H1 (cell line): ENCODE measurements at regions not wholly inside any gene's neighbourhood (a gene's known extent, or its start where the extent isn't known, plus 50 kb on each side); places are given as distances from the start of the nearest gene placed in this dataset.

Experiments
- CTCF ChIA-PET: fragments of 300-600 bp; sonication (Branson Sonifier 250); formaldehyde crosslinking; loops from one replicate; lab custom pipeline; 2021; ENCODE audit not compliant: partially characterized antibody; lab: Charles Lee
- POLR2A ChIA-PET: fragments of 300-600 bp; sonication (Branson Sonifier 250); formaldehyde crosslinking; loops from one replicate; lab custom pipeline; 2021; ENCODE audit warnings: inconsistent platforms; ENCODE audit not compliant: partially characterized antibody; lab: Charles Lee
- DNase-seq, 2 experiments: peaks; one replicate each; pipeline versions ENCODE4 v3.0.0 to v3.0.0-alpha.2; 2010 to 2022; ENCODE audit warnings: low spot score in 2 of 2, low read depth in 1 of 2, mixed read lengths in 1 of 2
- FAIRE-seq: peaks from 2 replicates; lab custom pipeline; 2011; peaks lifted over from hg19 to GRCh38; lab: Jason Lieb, UNC
- H2AFZ ChIP-seq: 2 replicates; pipeline ENCODE4 v1.8.1; 2012; ENCODE audit warnings: low read length, inconsistent platforms
- H2AK5ac ChIP-seq: 2 replicates; pipeline ENCODE4 v1.6.1; 2013; ENCODE audit warnings: low read depth, low read length
- H2BK120ac ChIP-seq: replicated peaks from 2 replicates; pipeline ENCODE3; 2013; ENCODE audit warnings: low read depth, low read length, inconsistent platforms
- H2BK12ac ChIP-seq: 2 replicates; pipeline ENCODE4 v1.6.1; 2013; ENCODE audit warnings: low read depth, low read length
- H2BK15ac ChIP-seq: 2 replicates; pipeline ENCODE4 v1.6.1; 2013; ENCODE audit warnings: low read length
- H2BK20ac ChIP-seq: 2 replicates; pipeline ENCODE4 v1.6.1; 2013; ENCODE audit warnings: low read length
- H2BK5ac ChIP-seq: 2 replicates; pipeline ENCODE4 v1.6.1; 2013; ENCODE audit warnings: low read depth, low read length
- H3K14ac ChIP-seq: 2 replicates; pipeline ENCODE4 v1.6.1; 2013; ENCODE audit warnings: inconsistent platforms; ENCODE audit not compliant: insufficient read length
- H3K18ac ChIP-seq: 2 replicates; pipeline ENCODE4 v1.6.1; 2013; ENCODE audit warnings: low read length; ENCODE audit errors: extremely low read depth
- H3K23ac ChIP-seq: 2 replicates; pipeline ENCODE4 v1.6.1; 2013; ENCODE audit warnings: inconsistent platforms; ENCODE audit not compliant: insufficient read length
- H3K23me2 ChIP-seq: 2 replicates; pipeline ENCODE4 v1.6.1; 2013; ENCODE audit warnings: low read depth, low read length
- H3K27ac ChIP-seq: 2 replicates; pipeline ENCODE4 v1.6.1; 2011; ENCODE audit warnings: low read depth, low read length, inconsistent platforms
- H3K27me3 ChIP-seq, 4 experiments: replicated peaks in 1 of 4; 1 replicate in 1 of 4; 2 replicates in 3 of 4; pipeline versions ENCODE4 v1.6.1 to v1.8.1; 2011 to 2013; ENCODE audit warnings: low read length in 3 of 4, mild to moderate bottlenecking in 3 of 4, inconsistent platforms in 2 of 4, mixed read lengths in 2 of 4, moderate library complexity in 1 of 4; ENCODE audit not compliant: control insufficient read depth in 3 of 4, insufficient read depth in 3 of 4; ENCODE audit errors: extremely low read depth in 1 of 4
- H3K36me3 ChIP-seq, 4 experiments: 2 replicates each; pipeline versions ENCODE4 v1.6.1 to v1.8.1; 2011 to 2013; ENCODE audit warnings: mild to moderate bottlenecking in 4 of 4, low read length in 3 of 4, moderate library complexity in 2 of 4, control low read depth in 1 of 4, inconsistent platforms in 1 of 4; ENCODE audit not compliant: insufficient read depth in 4 of 4, control insufficient read depth in 2 of 4
- H3K4ac ChIP-seq: replicated peaks from 2 replicates; pipeline ENCODE3; 2013; ENCODE audit warnings: low read length, low read depth, mixed read lengths, inconsistent platforms; ENCODE audit not compliant: insufficient read length
- H3K4me1 ChIP-seq, 4 experiments: replicated peaks in 1 of 4; 1 replicate in 1 of 4; 2 replicates in 3 of 4; pipeline versions ENCODE4 v1.6.1 to v1.8.1; 2011 to 2013; ENCODE audit warnings: low read length in 3 of 4, inconsistent platforms in 2 of 4, mixed read lengths in 1 of 4; ENCODE audit not compliant: insufficient read depth in 4 of 4, control insufficient read depth in 3 of 4
- H3K4me2 ChIP-seq, 2 experiments: 2 replicates each; pipeline versions ENCODE4 v1.6.1 to v1.8.1; 2011 to 2013; ENCODE audit warnings: low read depth in 2 of 2, low read length in 2 of 2, control low read depth in 1 of 2, inconsistent platforms in 1 of 2, mild to moderate bottlenecking in 1 of 2; ENCODE audit not compliant: insufficient read depth in 1 of 2
- H3K4me3 ChIP-seq, 4 experiments: fragments of 200-600, 300-600 bp in 1 of 4; sonication (generic), shearing (Covaris generic), sonication (Bioruptor Twin) in 1 of 4; 2 replicates each; pipeline versions ENCODE4 v1.5.1 to v1.8.1; 2011 to 2016; ENCODE audit warnings: low read length in 4 of 4, low read depth in 3 of 4, control low read depth in 2 of 4, inconsistent platforms in 2 of 4, mild to moderate bottlenecking in 2 of 4, mixed read lengths in 1 of 4, moderate library complexity in 1 of 4; ENCODE audit not compliant: insufficient read depth in 2 of 4; ENCODE audit errors: extremely low read depth in 1 of 4
- H3K56ac ChIP-seq: replicated peaks from 2 replicates; pipeline ENCODE3; 2013; ENCODE audit warnings: low read depth, mild to moderate bottlenecking, mixed read lengths, low read length, inconsistent platforms; ENCODE audit not compliant: insufficient read length
- H3K79me1 ChIP-seq: 2 replicates; pipeline ENCODE4 v1.6.1; 2013; ENCODE audit warnings: low read depth, low read length, control low read depth
- H3K79me2 ChIP-seq, 2 experiments: 2 replicates each; pipeline versions ENCODE4 v1.6.1 to v1.8.1; 2012 to 2013; ENCODE audit warnings: low read length in 2 of 2, mild to moderate bottlenecking in 2 of 2, inconsistent platforms in 1 of 2; ENCODE audit not compliant: insufficient read depth in 2 of 2, control insufficient read depth in 1 of 2
- H3K9ac ChIP-seq, 4 experiments: replicated peaks in 1 of 4; 1 replicate in 1 of 4; 2 replicates in 3 of 4; pipeline versions ENCODE4 v1.6.1 to v1.8.1; 2011 to 2013; ENCODE audit warnings: low read depth in 3 of 4, low read length in 3 of 4, control low read depth in 2 of 4, mild to moderate bottlenecking in 2 of 4, moderate library complexity in 2 of 4, inconsistent platforms in 1 of 4; ENCODE audit errors: extremely low read depth in 1 of 4
- H3K9me3 ChIP-seq, 2 experiments: 2 replicates each; pipeline versions ENCODE4 v1.6.1 to v1.8.1; 2012 to 2013; ENCODE audit warnings: mild to moderate bottlenecking in 2 of 2, moderate library complexity in 2 of 2, control low read depth in 1 of 2, inconsistent platforms in 1 of 2, low read depth in 1 of 2, low read length in 1 of 2, mixed read lengths in 1 of 2; ENCODE audit not compliant: insufficient read depth in 2 of 2
- H4K20me1 ChIP-seq, 2 experiments: replicated peaks in 1 of 2; 2 replicates each; pipeline versions ENCODE3 to v1.8.1; 2011 to 2013; ENCODE audit warnings: inconsistent platforms in 2 of 2, low read length in 2 of 2, mild to moderate bottlenecking in 1 of 2; ENCODE audit not compliant: insufficient read depth in 2 of 2, control insufficient read depth in 1 of 2
- H4K5ac ChIP-seq: 2 replicates; pipeline ENCODE4 v1.6.1; 2013; ENCODE audit warnings: low read length, low read depth, mixed read lengths, inconsistent platforms; ENCODE audit not compliant: insufficient read length
- H4K8ac ChIP-seq: 2 replicates; pipeline ENCODE4 v1.8.0; 2013; ENCODE audit warnings: mild to moderate bottlenecking, moderate library complexity, low read length, inconsistent platforms; ENCODE audit not compliant: insufficient read depth; ENCODE audit errors: extremely low read depth
- H4K91ac ChIP-seq: replicated peaks from 2 replicates; pipeline ENCODE3; 2013; ENCODE audit warnings: low read length, mixed read lengths, inconsistent platforms; ENCODE audit not compliant: insufficient read length
- ASH2L ChIP-seq: fragments of 200-600, 300-600 bp; sonication (generic); IDR thresholded peaks from one replicate; pipeline ENCODE4 v1.7.1; 2017; ENCODE audit warnings: low read length
- FOSL1 ChIP-seq: IDR thresholded peaks from 2 replicates; pipeline ENCODE4 v1.6.1; 2011; ENCODE audit warnings: mild to moderate bottlenecking, low read depth, low read length, moderate library complexity; ENCODE audit not compliant: insufficient read depth
- GABPA ChIP-seq: IDR thresholded peaks from 2 replicates; pipeline ENCODE4 v1.6.1; 2011; ENCODE audit warnings: mild to moderate bottlenecking, low read length, moderate library complexity, borderline replicate concordance; ENCODE audit not compliant: insufficient read depth
- RAD21 ChIP-seq, 2 experiments: IDR thresholded peaks in 1 of 2; conservative IDR thresholded peaks in 1 of 2; 2 replicates each; pipeline ENCODE4 v1.6.1; 2011; ENCODE audit warnings: low read depth in 2 of 2, low read length in 2 of 2, improper control_type of control experiment in 1 of 2, inconsistent platforms in 1 of 2, mild to moderate bottlenecking in 1 of 2, moderate library complexity in 1 of 2
- WGBS, 2 experiments: shearing (Covaris generic) in 1 of 2; methylation state at CpG; one replicate each; pipeline versions ENCODE4 v1.1.6 to v1.1.7; 2013 to 2015; ENCODE audit warnings: low lambda C conversion rate in 2 of 2, mixed read lengths in 2 of 2, inconsistent platforms in 1 of 2, low coverage in 1 of 2, missing lambda C conversion rate in 1 of 2; ENCODE audit not compliant: insufficient replicate concordance in 2 of 2, insufficient coverage in 1 of 2, insufficient read length in 1 of 2; ENCODE audit errors: extremely low coverage in 1 of 2, missing lambda C conversion rate in 1 of 2; 5-methylcytosine and 5-hydroxymethylcytosine counted together

GRCh38 chr3:80099559-80100066 lies 331.8 kb upstream of the ROBO1 start:
- no peaks in the 10 kb centered on the region for H3K23me2 ChIP-seq
- no peaks in the 10 kb centered on the region for H3K79me2 ChIP-seq
- FAIRE-seq (no peak), DNase-seq (no peak)
- H3K4me3 ChIP-seq, result no peak overlapping the region
- no peak overlapping the region for H3K9ac ChIP-seq
- H3K79me1 ChIP-seq, result no peaks in the 10 kb centered on the region
- CTCF ChIA-PET, result no interaction called here
- no peak overlapping the region for H3K4me2 ChIP-seq
- no peaks in the 10 kb centered on the region for H3K27me3 ChIP-seq
- no peak overlapping the region for H2AK5ac ChIP-seq
- no peak overlapping the region for H4K91ac ChIP-seq
- no peaks in the 10 kb centered on the region for H3K36me3 ChIP-seq
- H4K5ac ChIP-seq, result no peak overlapping the region
- H3K23ac ChIP-seq, result no peak overlapping the region
- no peak overlapping the region for H3K4ac ChIP-seq
- H2BK120ac ChIP-seq, result no peak overlapping the region
- no peak overlapping the region for H2BK12ac ChIP-seq
- no peaks in the 10 kb centered on the region for H3K9me3 ChIP-seq
- TF ChIP-seq RAD21 (IDR thresholded peaks at IDR 0.05 in 1 of 2, conservative IDR thresholded peaks at IDR 0.05 in 1 of 2; ENCODE audit: low read depth in 2 of 2, low read length in 2 of 2) (no peak), GABPA (no peak), ASH2L (no peak), FOSL1 (no peak)
- TF ChIP-seq, all 59 proteins: peak for 0
- H3K27ac ChIP-seq, result no peak overlapping the region
- H2BK20ac ChIP-seq, result no peak overlapping the region
- no peak overlapping the region for H4K8ac ChIP-seq
- H3K56ac ChIP-seq, result no peak overlapping the region
- H3K18ac ChIP-seq, result no peak overlapping the region
- no peaks in the 10 kb centered on the region for H4K20me1 ChIP-seq
- 90% methylated on average over 1 of the region's 1 CpG; no CpG with 5 or more reads in 1 of the 2 experiments for WGBS, 2 experiments
- no peak overlapping the region for H2AFZ ChIP-seq
- H3K14ac ChIP-seq, result no peak overlapping the region
- POLR2A ChIA-PET, result interaction anchor here (0.6 kb wide), 1 partner anchor 1828 kb away, joined by 4 read pairs; no protein-coding TSS in a partner anchor
- no peak overlapping the region for H2BK15ac ChIP-seq
- no peaks in the 10 kb centered on the region for H3K4me1 ChIP-seq
- no peak overlapping the region for H2BK5ac ChIP-seq
